ENCODE measurements at regions not wholly inside any gene's neighbourhood (a gene's known extent, or its start where the extent isn't known, plus 50 kb on each side); places are given as distances from the start of the nearest gene placed in this dataset.
A peak's percentile ranks its signal among the peaks of the same experiment; 100 is the strongest.

GRCh38 chr13:64165826-64166225, 2750.2 kb upstream of the PCDH20 start:
- H3K4me3 ChIP-seq (ENCODE audit: low read length): no peak overlapping the region
- TF ChIP-seq CTCF (IDR thresholded peaks at IDR 0.05; ENCODE audit: insufficient read depth, low read depth, low read length, missing control alignments): no peak
- DNase-seq (ENCODE audit: low read depth): no peak

DNA sequence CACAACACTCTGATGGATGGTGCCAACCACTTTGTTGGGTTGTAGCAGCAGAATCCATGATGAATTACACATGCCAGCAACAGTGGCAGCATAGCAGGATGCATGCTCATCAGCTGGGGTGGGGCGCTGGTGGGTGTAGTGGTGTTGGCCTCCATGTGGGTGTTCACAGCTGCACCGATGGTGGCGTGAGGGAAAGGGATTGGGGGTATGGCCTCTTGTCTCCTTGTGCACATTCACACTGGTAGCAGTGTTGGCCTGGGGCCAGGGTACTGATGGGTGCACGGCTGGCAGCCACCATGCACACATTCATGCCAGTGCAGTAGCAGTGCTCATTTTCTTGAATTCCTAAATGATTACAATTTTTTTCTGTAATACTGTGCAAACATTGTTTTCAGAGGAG, 2748.8 kb upstream of the PCDH20 start:
- TF ChIP-seq CTCF (IDR thresholded peaks at IDR 0.05; ENCODE audit: insufficient read depth, low read depth, low read length, missing control alignments): no peak
- DNase-seq (ENCODE audit: low read depth): no peak
- no peak overlapping the region for H3K4me3 ChIP-seq (ENCODE audit: low read length)

DNA sequence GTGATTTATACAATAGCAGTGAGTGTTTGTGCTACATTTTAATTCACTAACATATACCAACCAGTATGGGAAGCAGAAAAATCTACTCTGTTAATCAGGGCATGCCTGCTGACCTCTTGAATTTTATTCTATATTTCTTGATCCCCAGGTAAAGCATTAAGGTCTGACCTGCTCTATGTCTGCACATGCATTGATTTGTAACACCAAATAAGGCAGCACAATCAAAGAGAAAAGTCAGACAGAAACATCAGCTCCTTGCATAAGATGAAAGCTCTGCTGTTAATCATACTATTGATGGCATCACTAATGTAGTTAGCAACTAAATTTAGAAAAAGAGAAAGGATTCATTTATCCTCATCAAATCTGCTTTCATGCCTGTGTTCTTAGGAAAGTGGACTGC, 2744.8 kb upstream of the PCDH20 start:
- no peak overlapping the region for H3K4me3 ChIP-seq (ENCODE audit: low read length)
- TF ChIP-seq CTCF (IDR thresholded peaks at IDR 0.05; ENCODE audit: insufficient read depth, low read depth, low read length, missing control alignments): no peak
- no peak for DNase-seq (ENCODE audit: low read depth)

DNA sequence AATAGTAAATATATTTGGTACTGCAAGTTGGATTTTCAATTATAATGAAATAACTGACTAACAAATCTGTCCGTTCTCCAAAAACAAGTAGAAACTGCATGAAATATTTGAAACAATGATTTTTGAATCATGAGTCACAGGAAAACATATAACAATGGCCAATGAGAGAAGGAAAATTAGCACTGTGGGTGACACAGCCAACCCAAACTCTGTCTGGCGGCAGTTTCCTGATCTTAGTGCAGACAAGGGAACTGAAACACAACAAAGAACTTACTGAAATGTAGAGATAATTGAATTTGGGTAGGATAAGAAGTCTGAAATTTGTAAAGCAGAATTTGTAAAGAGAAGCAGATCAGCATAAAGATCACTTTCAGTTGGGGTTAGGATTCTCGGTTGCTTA, 2743.3 kb upstream of the PCDH20 start:
- peak; percentile 38 for DNase-seq (ENCODE audit: low read depth)
- TF ChIP-seq CTCF (IDR thresholded peaks at IDR 0.05; ENCODE audit: insufficient read depth, low read depth, low read length, missing control alignments): no peak
- H3K4me3 ChIP-seq (ENCODE audit: low read length): no peak overlapping the region

DNA sequence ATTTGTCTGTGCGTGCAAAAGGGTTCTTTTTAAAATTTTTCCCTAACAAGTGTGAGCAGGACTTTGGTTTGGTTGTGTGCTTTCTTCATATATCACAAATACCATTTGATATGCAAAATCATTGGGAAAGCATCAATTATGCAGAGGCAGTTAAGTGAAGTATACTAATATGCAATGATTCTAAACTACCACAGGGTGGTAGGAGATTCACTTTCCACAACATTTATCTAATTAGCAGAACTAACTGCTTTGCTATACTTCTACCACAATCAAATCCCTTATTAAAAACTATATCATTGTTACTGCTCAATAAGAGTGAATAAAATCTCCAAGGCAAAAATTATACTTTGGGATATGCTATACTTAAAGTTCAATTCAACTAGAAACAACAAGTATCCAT, 2738.9 kb upstream of the PCDH20 start:
- TF ChIP-seq CTCF (IDR thresholded peaks at IDR 0.05; ENCODE audit: insufficient read depth, low read depth, low read length, missing control alignments): no peak
- no peak overlapping the region for H3K4me3 ChIP-seq (ENCODE audit: low read length)
- DNase-seq (ENCODE audit: low read depth): peak; percentile 11

DNA sequence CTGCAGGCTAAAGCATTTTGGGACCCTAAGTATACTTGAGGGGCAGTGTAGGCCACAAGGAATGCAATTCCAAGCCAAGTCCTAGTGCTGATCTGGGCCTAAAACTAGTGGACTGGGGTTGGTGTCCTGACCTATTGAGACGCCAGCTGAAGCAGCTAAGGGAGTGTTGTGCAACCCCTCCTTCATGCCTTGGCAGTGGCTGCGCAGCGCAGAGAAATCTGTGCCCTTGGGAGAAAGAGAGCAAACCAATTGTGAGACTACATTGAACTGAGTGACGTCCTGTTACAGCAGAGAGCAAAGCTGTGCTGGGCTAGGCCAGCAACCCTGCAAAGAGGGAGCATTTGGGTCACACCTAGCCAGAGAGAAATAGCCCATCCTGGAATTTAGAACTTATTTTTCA, 2715.0 kb upstream of the PCDH20 start:
- no peak overlapping the region for H3K4me3 ChIP-seq (ENCODE audit: low read length)
- no peak for DNase-seq (ENCODE audit: low read depth)
- TF ChIP-seq CTCF (IDR thresholded peaks at IDR 0.05; ENCODE audit: insufficient read depth, low read depth, low read length, missing control alignments): no peak

DNA sequence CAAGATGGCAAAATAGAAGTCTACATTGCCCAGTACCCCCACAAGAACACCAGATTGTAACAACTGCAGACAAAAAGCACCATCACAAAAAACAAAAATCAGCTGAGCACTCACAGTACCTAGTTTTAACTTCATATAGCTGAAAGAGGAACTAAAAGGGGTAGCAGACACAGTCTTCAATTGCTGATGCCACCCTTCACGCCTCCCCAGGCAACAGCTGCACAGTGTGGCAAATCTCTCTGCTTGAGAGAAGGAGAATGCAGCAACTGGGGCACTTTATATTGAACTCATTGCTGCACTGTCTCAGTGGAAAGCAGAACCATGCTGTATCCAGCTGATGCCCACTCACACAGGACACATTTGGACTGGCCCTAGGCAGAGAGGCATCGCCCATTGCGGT, 2714.5 kb upstream of the PCDH20 start:
- no peak for TF ChIP-seq CTCF (IDR thresholded peaks at IDR 0.05; ENCODE audit: insufficient read depth, low read depth, low read length, missing control alignments)
- H3K4me3 ChIP-seq (ENCODE audit: low read length): no peak overlapping the region
- DNase-seq (ENCODE audit: low read depth): no peak

Measured in epithelial cell of esophagus (primary cell).